Activated T-helper 9 cell treated with anti-CD3 and anti-CD28 coated beads, Interleukin-2, amount 50 U/mL, for 16 hours (primary cell): ENCODE measurements at regions not wholly inside any gene's neighbourhood (a gene's known extent, or its start where the extent isn't known, plus 50 kb on each side); places are given as distances from the start of the nearest gene placed in this dataset.
"Not testable (repeated sequence)": the region's sequence is repeated elsewhere in the genome, so short reads cannot be mapped to it uniquely, and the experiment has no call there.

ENCODE experiments used
- DNase-seq: peaks from one replicate; pipeline ENCODE4 v3.0.0-alpha.2; 2020; ENCODE audit warnings: low read depth

GRCh38 chr4:141346144-141346543 lies 125.4 kb downstream of the ZNF330 start:
- DNase-seq = no peak

GRCh38 chr4:141347684-141348083 lies 127.0 kb downstream of the ZNF330 start:
- no peak for DNase-seq

- no peak for DNase-seq
Measured at GRCh38 chr4:141348125-141348524, 127.4 kb downstream of the ZNF330 start.

GRCh38 chr4:141348573-141348972 lies 127.9 kb downstream of the ZNF330 start:
- no peak for DNase-seq

- no peak for DNase-seq
Measured at GRCh38 chr4:141349236-141349635, 128.5 kb downstream of the ZNF330 start.

DNA sequence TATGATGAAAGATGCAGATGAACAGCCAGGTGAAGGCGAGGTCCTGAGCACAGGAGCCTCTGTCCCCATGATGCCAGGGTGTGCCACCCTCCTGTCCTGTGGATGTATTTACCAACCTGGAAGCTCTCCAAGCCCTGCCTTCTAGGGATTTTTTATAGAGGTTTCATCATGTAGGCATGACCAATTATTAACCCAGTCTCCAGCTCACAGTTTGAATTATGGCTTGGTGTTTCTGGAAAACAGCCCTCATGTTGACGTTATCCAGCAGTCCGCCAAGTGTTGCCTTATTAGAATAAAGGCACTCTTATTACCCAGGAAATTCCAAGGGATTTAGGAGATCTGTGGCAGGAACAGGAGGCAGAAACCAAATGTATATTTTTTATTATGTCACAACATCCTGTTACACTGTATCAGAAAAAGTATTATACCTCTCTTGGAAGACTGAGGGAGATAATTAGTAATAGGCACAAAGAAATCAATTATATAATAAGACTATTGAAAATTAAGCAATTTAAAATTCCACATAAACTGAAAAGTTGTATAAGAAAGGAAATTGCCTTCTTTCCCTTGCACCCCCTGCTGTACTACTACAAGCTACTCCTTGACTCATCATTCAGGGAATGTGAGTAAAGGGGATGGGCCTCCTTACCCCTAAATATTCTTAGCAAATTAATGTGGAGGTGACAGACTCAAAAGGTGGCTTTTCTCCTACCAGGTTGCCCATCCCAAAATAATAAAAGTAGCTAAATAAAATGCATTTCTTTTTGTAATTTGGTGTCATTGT lies 129.6 kb downstream of the ZNF330 start:
- DNase-seq = no peak

DNA sequence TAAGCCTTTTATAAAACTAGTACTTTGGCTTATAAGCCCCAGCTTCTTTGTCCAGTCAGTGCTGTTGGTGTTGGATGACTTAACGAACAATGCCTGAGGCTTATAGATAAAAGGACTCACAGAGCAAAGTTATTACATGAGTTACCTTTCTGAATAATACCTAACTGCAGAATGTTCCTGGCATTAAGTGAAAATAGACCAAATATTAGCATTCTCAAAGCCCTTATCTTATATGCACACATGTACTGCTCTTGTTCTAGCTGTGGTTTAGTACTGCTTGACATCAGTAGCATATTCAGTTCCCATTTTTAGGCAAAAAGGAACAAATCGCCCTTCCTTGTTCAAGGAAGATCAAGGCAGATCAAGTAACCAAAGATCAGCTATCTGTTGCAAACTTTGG lies 131.6 kb downstream of the ZNF330 start:
- no peak for DNase-seq

DNA sequence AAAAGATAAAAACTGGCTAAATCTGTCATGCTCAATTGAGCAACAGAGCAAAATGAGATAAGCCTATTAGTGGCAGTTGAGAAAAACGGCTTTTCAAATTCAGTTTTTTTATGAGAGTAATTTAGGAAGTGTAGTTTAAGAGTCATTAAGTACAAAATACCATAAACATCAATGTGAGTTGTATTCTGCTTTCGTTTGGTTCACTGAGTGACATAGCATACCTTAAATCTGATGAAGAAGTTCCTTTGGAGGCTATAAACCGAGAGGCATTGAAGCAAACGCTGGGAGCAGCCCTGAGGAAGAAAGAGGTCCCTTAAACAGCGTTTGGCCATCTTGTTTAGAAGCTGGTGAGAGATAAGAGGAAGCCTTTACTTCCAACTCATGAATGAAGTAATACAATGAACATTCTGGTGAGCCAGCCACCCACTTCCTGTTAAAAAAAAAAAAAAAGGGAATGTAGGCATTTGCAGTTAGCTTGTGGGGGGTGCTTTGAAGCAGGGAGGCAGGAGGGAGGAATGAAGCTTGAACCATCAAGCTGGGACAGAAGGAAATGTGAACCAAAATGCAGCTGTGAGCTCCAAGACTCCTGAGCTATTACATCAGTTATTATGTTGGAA lies 132.3 kb downstream of the ZNF330 start:
- DNase-seq = no peak

DNA sequence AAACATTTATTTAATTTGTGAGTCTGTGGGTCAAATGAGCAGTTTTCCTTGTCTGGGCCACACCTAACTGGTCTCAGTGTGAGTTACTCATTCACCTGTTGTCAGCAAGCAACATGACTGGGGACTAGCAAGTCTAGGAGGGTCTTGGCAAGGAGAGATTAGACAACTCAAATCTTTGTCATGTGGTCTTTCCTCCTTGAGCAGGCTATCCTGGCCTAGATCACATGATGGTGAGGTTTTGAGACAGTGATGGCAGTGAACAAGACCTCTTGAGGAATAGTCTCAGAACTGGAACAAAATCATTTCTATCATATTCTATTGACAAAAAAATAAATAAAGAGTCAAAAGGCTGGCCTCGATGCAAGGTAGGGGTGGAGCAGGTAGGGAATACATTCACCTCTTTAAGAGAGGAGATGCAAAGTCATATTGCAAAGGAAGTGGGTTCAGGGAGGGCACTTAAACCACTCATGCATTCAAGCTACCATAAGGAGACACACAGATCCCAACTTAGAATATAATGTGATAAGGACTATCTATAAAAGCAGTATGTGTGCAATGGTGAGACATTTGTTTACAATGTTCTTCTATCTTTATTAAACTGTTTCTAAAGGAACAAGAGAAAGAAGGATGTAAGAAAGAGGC lies 135.7 kb downstream of the ZNF330 start:
- DNase-seq = no peak

DNA sequence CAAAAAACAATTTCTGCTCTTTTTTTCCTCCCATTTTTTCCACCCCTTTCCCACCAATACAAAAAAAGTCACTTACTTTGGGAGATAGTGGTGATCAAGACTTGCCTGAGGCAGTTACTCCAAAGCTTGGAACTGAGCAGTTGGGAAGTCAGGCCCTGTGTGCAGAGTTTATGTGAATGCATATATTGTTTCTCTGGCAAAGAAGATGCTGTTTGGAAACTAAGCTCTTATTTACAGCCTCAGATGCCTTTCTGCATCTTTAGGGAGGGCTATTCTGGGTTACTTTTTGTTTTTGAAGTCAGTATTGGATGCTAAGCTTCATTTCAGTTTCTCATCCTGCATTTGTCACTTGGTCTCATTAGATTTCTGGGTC lies 136.3 kb downstream of the ZNF330 start:
- no peak for DNase-seq

GRCh38 chr4:141368241-141368640 lies 147.5 kb downstream of the ZNF330 start:
- DNase-seq = not testable (repeated sequence)

DNA sequence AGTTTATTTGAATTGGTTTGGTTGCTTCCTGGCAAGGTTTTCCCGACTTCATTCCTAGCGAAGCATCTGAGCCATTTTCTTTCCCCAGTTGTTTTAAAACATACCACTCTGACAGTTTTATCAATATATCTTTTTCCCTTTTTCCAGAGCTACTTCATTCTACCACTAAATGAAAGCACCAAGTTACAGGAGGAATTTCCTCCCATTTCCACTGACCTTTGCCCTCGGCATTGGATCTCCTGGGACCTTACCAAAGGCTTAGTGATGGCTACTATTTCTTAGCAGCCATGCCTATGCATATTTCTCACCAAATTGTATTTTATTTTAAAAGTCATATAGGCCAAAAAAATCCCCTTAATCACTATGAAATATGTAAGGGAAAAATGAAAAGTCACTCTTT lies 150.5 kb downstream of the ZNF330 start:
- no peak for DNase-seq

- DNase-seq = no peak
Measured at GRCh38 chr4:141375855-141376254, 155.2 kb downstream of the ZNF330 start.

DNA sequence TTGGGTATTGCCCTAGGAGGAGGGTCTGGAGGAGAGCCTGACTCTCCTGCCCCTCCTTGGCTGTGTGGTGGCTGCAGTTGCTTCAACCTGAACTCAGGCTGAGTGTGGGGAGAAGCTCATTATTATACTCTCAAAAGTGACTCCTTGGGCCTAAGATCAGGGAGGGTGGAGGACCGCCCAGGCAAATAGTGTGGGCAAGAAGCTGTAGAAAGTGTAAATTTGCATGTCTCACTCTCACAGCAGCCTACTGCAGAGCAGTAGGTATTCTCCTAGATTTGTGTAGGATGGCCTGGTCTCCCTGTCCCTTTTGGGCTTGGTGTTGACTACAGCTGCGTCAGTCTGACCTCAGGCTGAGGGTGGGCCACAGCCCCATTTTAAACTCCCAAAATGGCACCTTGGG lies 156.1 kb downstream of the ZNF330 start:
- DNase-seq = no peak

GRCh38 chr4:141387299-141387698 lies 166.6 kb downstream of the ZNF330 start:
- DNase-seq = no peak

- no peak for DNase-seq
Measured at GRCh38 chr4:141388481-141388880, 167.8 kb downstream of the ZNF330 start.

DNA sequence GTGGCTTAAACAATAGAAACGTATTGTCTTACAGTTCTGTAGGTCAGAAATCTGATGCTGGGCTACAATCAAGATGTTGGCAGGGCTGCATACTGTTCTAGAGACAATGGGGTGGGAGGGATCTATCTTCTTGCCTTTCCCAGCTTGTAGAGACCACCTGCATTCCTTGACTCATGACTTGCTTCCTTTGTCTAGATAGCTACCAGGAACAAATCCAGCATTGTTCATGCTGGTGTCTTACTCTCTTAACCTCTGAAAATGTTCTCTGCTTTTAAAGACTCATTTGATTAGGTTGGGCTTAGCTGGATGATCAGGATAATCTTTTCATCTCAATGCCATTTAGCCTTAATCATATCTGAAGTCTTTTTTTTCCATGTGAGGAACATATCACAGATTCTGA lies 169.0 kb downstream of the ZNF330 start:
- DNase-seq = no peak

- DNase-seq = no peak
Measured at GRCh38 chr4:141390571-141390970, 169.9 kb downstream of the ZNF330 start.

- no peak for DNase-seq
Measured at GRCh38 chr4:141391293-141391692, 170.6 kb downstream of the ZNF330 start.

DNA sequence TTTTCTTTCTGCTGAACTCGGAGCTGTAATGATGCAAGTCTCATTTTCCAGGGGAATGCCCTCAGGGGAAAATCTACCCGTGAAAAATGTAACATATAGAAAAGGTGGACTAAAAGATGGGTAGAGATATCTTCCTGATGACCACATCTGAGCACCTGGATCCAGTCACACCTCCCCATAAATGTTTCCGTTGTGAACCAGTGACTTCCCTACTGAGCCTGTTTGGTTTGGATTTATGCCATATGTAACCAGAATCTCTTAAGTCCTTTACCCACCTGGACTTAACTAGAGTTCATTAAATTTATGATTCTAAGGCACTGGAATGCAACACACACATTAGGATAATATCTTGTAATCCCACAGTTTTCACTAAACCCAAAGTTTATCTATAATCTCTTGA lies 171.1 kb downstream of the ZNF330 start:
- DNase-seq = no peak

DNA sequence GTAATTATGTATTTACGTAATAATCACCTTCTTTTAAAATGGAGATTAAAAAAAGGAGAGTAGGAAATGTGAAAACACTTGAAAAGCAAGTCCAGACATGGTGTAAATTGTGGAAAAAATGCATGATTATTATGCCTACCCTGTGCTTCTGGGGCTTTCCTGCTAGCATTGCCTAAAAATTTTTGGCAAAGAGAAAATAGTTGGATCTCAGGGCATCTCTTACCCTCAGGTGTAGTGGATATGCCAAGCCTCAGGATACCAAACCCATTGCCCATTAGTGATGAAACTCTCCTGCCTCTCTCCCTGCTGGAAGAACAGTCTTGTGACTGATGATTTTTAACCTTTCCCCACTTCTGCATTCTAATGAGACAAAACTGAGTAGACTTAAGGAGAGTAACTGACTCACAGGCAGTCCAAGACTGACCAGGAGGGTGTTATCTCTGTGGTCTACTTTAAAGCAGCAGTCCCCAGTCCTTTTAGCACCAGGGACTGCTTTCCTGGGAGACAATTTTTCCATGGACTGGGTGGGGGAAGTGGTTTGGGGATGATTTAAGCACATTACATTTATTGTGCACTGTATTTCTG lies 174.6 kb downstream of the ZNF330 start:
- DNase-seq = no peak

DNA sequence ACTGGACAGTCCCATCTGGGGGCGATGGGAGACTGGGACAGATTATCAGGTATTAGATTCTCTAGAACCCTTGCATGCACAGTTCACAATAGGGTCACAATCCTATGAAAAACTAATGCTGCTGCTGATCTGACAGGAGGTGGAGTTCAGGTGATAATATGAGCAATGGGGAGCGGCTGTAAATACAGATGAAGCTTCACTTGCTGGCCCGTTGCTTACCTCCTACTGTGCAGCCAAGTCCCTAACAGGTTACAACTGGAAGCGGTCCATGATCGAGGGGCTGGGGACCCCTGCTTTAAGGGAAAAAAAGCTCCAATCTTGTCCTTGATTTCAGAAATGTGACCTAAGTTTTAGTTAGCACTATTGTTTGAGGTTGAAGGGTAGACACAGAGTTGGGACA lies 175.2 kb downstream of the ZNF330 start:
- no peak for DNase-seq

- no peak for DNase-seq
Measured at GRCh38 chr4:141402712-141403111, 182.0 kb downstream of the ZNF330 start.
